ENCODE measurements at regions not wholly inside any gene's neighbourhood (a gene's known extent, or its start where the extent isn't known, plus 50 kb on each side); places are given as distances from the start of the nearest gene placed in this dataset.

DNA sequence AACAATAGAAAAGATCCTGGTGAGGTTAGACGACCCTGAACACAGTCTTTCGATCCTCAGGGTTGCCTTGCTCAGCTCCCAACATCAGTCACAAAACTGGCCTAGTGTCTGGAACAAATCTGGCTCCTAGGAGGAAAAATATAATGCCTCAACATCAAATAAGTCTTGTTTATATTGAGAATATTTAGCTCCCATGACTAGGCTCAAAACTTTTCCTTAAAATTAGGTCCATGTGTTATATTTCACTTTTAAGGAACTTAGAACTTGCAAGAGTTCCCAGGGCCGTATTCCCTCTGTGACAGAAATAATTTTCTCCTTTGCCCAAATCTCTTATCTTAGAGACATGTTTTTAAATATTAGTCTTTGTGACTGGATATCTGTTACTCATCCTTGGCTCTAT is 819.7 kb upstream of the ZEB2 start:
- ChIA-PET CTCF (no interaction called here), POLR2A (no interaction called here), RAD21 (ENCODE audit: low non-redundant PET in 1 of 2, low total read pairs in 2 of 2, uncharacterized antibody in 2 of 2, unreplicated experiment in 2 of 2) (no interaction called here)
- no peaks in the 10 kb centered on the region for H3K36me3 ChIP-seq (ENCODE audit: control insufficient read depth in 1 of 2, insufficient read depth in 2 of 2, low read length in 2 of 2)
- H3K4me2 ChIP-seq (ENCODE audit: low read length) = no peak overlapping the region
- H4K20me1 ChIP-seq (ENCODE audit: insufficient read depth) = no peaks in the 10 kb centered on the region
- H3K9ac ChIP-seq (ENCODE audit: low read length) = no peak overlapping the region
- H3K27ac ChIP-seq (ENCODE audit: low read depth, low read length) = no peak overlapping the region
- no peak overlapping the region for H3K4me3 ChIP-seq (replicated peaks in 1 of 2; ENCODE audit: low read depth in 1 of 2, low read length in 2 of 2)
- H3K4me1 ChIP-seq (ENCODE audit: control insufficient read depth in 1 of 2, insufficient read depth in 2 of 2, low read length in 2 of 2) = no peaks in the 10 kb centered on the region
- intact Hi-C loops (cut with micrococcal nuclease) = no loop called here
- TF ChIP-seq, protein P1, sequence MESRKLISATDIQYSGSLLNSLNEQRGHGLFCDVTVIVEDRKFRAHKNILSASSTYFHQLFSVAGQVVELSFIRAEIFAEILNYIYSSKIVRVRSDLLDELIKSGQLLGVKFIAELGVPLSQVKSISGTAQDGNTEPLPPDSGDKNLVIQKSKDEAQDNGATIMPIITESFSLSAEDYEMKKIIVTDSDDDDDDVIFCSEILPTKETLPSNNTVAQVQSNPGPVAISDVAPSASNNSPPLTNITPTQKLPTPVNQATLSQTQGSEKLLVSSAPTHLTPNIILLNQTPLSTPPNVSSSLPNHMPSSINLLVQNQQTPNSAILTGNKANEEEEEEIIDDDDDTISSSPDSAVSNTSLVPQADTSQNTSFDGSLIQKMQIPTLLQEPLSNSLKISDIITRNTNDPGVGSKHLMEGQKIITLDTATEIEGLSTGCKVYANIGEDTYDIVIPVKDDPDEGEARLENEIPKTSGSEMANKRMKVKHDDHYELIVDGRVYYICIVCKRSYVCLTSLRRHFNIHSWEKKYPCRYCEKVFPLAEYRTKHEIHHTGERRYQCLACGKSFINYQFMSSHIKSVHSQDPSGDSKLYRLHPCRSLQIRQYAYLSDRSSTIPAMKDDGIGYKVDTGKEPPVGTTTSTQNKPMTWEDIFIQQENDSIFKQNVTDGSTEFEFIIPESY (IDR thresholded peaks at IDR 0.05; ENCODE audit: extremely low read depth, insufficient replicate concordance, low read length) = no peak
- TF ChIP-seq CEBPB (IDR thresholded peaks at IDR 0.05; ENCODE audit: low read depth) = no peak
- TF ChIP-seq YY1 (IDR thresholded peaks at IDR 0.05; ENCODE audit: extremely low read depth, insufficient replicate concordance, low read depth, low read length) = no peak
- no peak for TF ChIP-seq ZFX (IDR thresholded peaks at IDR 0.05)
- no peak for TF ChIP-seq EZH2phosphoT487 (IDR thresholded peaks at IDR 0.05; ENCODE audit: borderline replicate concordance)
- H3K9me2 ChIP-seq (ENCODE audit: insufficient read depth) = no peaks in the 10 kb centered on the region
- H3K9me3 ChIP-seq (ENCODE audit: control insufficient read depth in 1 of 2, insufficient read depth in 1 of 2, low read depth in 1 of 2, low read length in 2 of 2) = no peaks in the 10 kb centered on the region
- DNase-seq (ENCODE audit: low read depth, low spot score) (no peak), ATAC-seq (no peak)
- no TSS peak for BruUV-seq (replicated peaks)
- no peaks in the 10 kb centered on the region for H3K27me3 ChIP-seq (ENCODE audit: insufficient read depth, low read length)
- no peaks in the 10 kb centered on the region for H3K79me2 ChIP-seq (ENCODE audit: insufficient read depth, low read length)
- no peak overlapping the region for H2AFZ ChIP-seq (ENCODE audit: low read depth, low read length, poor library complexity, severe bottlenecking)

DNA sequence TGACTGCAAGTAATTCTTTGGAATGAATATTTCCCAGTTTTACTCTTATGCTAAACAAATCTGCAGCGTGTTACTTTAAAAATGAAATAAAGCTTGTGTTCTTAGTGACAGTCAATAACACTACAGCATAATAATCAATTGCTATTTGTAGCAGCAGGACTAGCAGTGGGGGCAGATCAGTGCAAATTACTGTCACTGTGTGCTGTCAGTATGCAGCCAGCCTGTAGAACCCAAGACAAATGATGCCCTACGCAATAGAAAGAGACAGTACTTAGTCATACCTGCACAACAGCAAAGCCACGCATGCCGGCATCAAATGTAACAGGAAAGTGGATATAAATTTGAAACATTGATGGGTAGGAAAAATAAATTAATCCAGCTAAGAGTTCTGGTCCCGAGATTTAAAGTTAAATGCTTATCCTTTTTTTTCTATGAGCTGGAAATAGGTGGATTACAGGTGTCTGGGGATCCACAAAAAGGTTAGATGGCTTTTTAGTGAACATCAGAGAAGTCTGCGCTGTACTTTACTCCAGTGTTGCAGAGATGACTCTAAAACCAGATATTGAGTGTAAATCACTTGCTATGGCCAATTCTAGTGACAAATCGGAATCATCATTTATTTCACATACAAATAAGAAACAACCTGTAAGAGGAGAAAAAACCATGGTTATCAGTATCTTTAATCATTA is 812.4 kb upstream of the ZEB2 start:
- Histone ChIP-seq H3K36me3 (ENCODE audit: control insufficient read depth in 1 of 2, insufficient read depth in 2 of 2, low read length in 2 of 2) (no peaks in the 10 kb centered on the region), H3K27me3 (ENCODE audit: insufficient read depth, low read length) (no peaks in the 10 kb centered on the region), H3K4me2 (ENCODE audit: low read length) (no peak overlapping the region), H3K9me2 (ENCODE audit: insufficient read depth) (no peaks in the 10 kb centered on the region), H3K27ac (ENCODE audit: low read depth, low read length) (no peak overlapping the region), H3K9ac (ENCODE audit: low read length) (no peak overlapping the region), H4K20me1 (ENCODE audit: insufficient read depth) (no peaks in the 10 kb centered on the region), H3K4me1 (ENCODE audit: control insufficient read depth in 1 of 2, insufficient read depth in 2 of 2, low read length in 2 of 2) (no peaks in the 10 kb centered on the region), H3K4me3 (replicated peaks in 1 of 2; ENCODE audit: low read depth in 1 of 2, low read length in 2 of 2) (no peak overlapping the region), H3K79me2 (ENCODE audit: insufficient read depth, low read length) (no peaks in the 10 kb centered on the region), H2AFZ (ENCODE audit: low read depth, low read length, poor library complexity, severe bottlenecking) (no peak overlapping the region), H3K9me3 (ENCODE audit: control insufficient read depth in 1 of 2, insufficient read depth in 1 of 2, low read depth in 1 of 2, low read length in 2 of 2) (no peaks in the 10 kb centered on the region)
- no peak for DNase-seq (ENCODE audit: low read depth, low spot score)
- intact Hi-C loops (cut with micrococcal nuclease) = no loop called here
- ChIA-PET POLR2A (no interaction called here), CTCF (no interaction called here), RAD21 (ENCODE audit: low non-redundant PET in 1 of 2, low total read pairs in 2 of 2, uncharacterized antibody in 2 of 2, unreplicated experiment in 2 of 2) (no interaction called here)
- no TSS peak for BruUV-seq (replicated peaks)
- no peak for ATAC-seq
- TF ChIP-seq ZFX (IDR thresholded peaks at IDR 0.05) (no peak), YY1 (IDR thresholded peaks at IDR 0.05; ENCODE audit: extremely low read depth, insufficient replicate concordance, low read depth, low read length) (no peak), EGR1 (IDR thresholded peaks at IDR 0.05; ENCODE audit: low read depth) (no peak), TCF7L2 (IDR thresholded peaks at IDR 0.05; ENCODE audit: borderline replicate concordance, extremely low read depth, insufficient read depth, insufficient read length) (no peak), RAD21 (IDR thresholded peaks at IDR 0.05; ENCODE audit: low read depth) (no peak), FOSL1 (IDR thresholded peaks at IDR 0.05; ENCODE audit: low read depth) (no peak), ELF1 (IDR thresholded peaks at IDR 0.05; ENCODE audit: borderline replicate concordance, low read depth) (no peak), JUND (IDR thresholded peaks at IDR 0.05) (no peak), POLR2A (IDR thresholded peaks at IDR 0.05; ENCODE audit: borderline replicate concordance, extremely low read depth, insufficient read depth, insufficient read length) (no peak)
- TF ChIP-seq, protein P2, sequence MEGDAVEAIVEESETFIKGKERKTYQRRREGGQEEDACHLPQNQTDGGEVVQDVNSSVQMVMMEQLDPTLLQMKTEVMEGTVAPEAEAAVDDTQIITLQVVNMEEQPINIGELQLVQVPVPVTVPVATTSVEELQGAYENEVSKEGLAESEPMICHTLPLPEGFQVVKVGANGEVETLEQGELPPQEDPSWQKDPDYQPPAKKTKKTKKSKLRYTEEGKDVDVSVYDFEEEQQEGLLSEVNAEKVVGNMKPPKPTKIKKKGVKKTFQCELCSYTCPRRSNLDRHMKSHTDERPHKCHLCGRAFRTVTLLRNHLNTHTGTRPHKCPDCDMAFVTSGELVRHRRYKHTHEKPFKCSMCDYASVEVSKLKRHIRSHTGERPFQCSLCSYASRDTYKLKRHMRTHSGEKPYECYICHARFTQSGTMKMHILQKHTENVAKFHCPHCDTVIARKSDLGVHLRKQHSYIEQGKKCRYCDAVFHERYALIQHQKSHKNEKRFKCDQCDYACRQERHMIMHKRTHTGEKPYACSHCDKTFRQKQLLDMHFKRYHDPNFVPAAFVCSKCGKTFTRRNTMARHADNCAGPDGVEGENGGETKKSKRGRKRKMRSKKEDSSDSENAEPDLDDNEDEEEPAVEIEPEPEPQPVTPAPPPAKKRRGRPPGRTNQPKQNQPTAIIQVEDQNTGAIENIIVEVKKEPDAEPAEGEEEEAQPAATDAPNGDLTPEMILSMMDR (IDR thresholded peaks at IDR 0.05 in 2 of 3, conservative IDR thresholded peaks at IDR 0.05 in 1 of 3; ENCODE audit: borderline replicate concordance in 1 of 3, insufficient read depth in 1 of 3, low read depth in 2 of 3, low read length in 2 of 3) = no peak
- TF ChIP-seq, protein P1 (IDR thresholded peaks at IDR 0.05; ENCODE audit: extremely low read depth, insufficient replicate concordance, low read length) = no peak
- TF ChIP-seq, protein P3, sequence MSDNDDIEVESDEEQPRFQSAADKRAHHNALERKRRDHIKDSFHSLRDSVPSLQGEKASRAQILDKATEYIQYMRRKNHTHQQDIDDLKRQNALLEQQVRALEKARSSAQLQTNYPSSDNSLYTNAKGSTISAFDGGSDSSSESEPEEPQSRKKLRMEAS (IDR thresholded peaks at IDR 0.05) = no peak
